ENCODE measurements at regions not wholly inside any gene's neighbourhood (a gene's known extent, or its start where the extent isn't known, plus 50 kb on each side); places are given as distances from the start of the nearest gene placed in this dataset.

GRCh38 chr1:166671627-166672026 lies 167.6 kb upstream of the POGK start:
- no peak for TF ChIP-seq CTCF (IDR thresholded peaks at IDR 0.05)

- TF ChIP-seq CTCF (IDR thresholded peaks at IDR 0.05) = no peak
These were observed 165.6 kb upstream of the POGK start for GRCh38 chr1:166673722-166674121.

GRCh38 chr1:166675213-166675612 lies 164.1 kb upstream of the POGK start:
- TF ChIP-seq CTCF (IDR thresholded peaks at IDR 0.05) = no peak

- TF ChIP-seq CTCF (IDR thresholded peaks at IDR 0.05) = no peak
These were observed 162.3 kb upstream of the POGK start for GRCh38 chr1:166676981-166677380.

GRCh38 chr1:166679369-166679768 lies 159.9 kb upstream of the POGK start:
- no peak for TF ChIP-seq CTCF (IDR thresholded peaks at IDR 0.05)

- TF ChIP-seq CTCF (IDR thresholded peaks at IDR 0.05) = no peak
These were observed 156.7 kb upstream of the POGK start for GRCh38 chr1:166682588-166682987.

GRCh38 chr1:166685200-166685599 lies 154.1 kb upstream of the POGK start:
- TF ChIP-seq CTCF (IDR thresholded peaks at IDR 0.05) = no peak

- no peak for TF ChIP-seq CTCF (IDR thresholded peaks at IDR 0.05)
These were observed 147.8 kb upstream of the POGK start for GRCh38 chr1:166691476-166691875.

Data from LNCAP (cell line).